Renal cortex interstitium (tissue), 11 donors: ENCODE measurements at regions not wholly inside any gene's neighbourhood (a gene's known extent, or its start where the extent isn't known, plus 50 kb on each side); places are given as distances from the start of the nearest gene placed in this dataset.
"Not testable (repeated sequence)": the region's sequence is repeated elsewhere in the genome, so short reads cannot be mapped to it uniquely, and the experiment has no call there.

ENCODE experiments used
- DNase-seq, 11 donors: peaks; one replicate each; pipeline ENCODE4 v3.0.0-alpha.2; 2013; ENCODE audit warnings: low read depth in 9 of 11, low spot score in 4 of 11; ENCODE audit errors: extremely low read depth in 1 of 11

DNA sequence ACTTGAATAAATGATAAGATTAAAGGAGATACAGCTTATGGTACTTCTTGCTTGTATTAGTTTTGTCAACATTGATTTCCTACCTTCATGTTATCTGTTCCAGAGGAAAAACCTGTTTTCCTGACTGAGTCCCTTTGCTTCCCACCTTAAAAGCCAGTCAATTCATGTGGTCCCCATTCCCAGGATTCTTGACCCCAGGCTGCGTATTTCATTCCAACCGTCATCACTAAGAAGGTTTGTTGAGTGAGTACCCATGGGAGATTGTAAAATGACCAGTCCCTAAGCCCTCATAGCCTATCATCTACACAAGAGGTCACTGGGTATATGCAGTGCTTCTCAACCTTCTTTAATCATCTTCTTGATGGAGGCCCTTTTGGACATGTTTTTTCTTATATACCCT is 52.2 kb downstream of the BEX3 start:
- DNase-seq, result no peak

DNA sequence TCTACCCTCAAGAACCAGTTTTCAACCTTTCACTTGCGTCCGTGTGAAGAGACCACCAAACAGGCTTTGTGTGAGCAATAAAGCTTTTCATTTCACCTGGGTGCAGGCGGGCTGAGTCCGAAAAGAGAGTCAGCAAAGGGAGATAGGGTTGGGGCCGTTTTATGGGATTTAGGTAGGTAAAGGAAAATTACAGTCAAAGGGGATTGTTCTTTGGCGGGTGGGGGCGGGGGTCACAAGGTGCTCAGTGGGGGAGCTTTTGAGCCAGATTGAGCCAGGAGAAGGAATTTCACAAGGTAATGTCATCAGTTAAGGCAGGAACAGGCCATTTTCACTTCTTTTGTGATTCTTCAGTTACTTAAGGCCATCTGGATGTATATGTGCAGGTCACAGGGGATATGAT is 52.7 kb downstream of the BEX3 start:
- DNase-seq, result not testable (repeated sequence)

DNA sequence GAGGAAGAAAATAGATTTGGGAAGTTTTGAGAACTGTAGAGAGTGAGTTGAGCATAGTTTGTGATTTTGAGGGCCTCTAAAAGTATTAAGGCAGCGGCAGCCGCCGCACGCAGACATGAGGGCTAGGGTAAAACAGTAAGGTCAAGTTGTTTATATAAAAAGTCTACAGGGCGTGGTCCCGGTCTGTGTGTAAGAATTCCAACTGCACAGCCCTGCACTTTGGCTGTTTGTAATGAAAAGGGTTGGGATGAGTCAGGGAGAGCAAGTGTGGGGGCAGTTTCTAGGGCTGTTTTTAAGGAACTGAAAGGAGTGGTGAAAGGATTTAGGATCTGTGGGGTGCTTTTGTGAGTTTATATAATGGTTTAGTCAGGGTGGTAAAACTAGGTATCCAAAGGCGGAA is 55.0 kb downstream of the BEX3 start:
- no peak for DNase-seq

DNA sequence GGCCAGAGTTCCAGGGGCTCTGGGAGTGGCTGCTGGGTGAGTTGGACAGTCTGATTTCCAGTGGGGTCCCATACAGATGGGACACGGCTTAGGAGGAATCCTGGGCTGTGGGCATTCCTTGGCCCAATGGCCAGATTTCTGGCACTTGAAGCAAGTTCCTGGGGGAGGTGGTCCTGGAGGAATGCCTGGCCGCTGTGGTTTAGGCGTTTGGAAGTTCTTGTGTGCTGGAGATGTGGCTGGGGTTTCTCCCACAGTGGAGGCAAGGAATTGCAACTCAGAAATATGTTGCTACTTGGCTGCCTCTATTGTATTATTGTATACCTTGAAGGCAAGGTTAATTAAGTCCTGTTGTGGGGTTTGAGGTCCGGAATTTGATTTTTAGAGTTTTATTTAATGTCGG is 56.5 kb downstream of the BEX3 start:
- DNase-seq, result not testable (repeated sequence)

DNA sequence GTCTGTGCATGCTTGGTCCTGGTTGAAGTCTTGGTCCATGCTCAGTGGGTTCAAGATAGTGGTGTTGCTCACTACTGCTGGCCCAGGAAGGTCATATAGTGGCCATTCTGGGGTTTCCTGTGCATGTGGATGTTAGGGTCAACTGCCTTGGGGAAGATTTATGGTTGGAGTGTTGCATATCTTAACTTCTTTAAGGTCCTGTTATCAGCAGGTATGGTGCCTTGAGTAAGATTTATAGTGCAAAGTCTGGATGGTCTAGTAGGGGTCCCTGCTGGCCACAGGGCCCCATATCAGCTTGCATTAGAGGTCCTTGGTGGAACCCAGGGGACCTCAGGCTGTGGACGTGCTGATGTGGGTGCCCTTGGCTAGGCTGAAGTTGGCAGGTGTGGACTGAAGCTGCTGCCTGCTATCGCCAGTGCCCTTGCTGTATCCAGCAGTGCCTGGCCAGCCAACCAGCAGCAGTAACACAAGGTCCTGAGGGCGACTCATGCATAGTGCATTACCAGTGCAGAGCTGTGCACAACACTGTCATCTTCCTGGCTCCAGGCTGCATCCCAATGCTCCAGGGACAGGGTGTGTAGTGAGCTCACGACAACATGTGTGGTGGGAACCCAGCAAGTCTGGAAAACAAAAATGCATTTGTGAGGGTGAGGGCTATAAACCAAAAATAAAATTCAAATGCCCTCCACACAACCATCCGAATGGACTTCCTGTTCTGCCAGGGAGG is 61.0 kb downstream of the BEX3 start:
- DNase-seq, result no peak

DNA sequence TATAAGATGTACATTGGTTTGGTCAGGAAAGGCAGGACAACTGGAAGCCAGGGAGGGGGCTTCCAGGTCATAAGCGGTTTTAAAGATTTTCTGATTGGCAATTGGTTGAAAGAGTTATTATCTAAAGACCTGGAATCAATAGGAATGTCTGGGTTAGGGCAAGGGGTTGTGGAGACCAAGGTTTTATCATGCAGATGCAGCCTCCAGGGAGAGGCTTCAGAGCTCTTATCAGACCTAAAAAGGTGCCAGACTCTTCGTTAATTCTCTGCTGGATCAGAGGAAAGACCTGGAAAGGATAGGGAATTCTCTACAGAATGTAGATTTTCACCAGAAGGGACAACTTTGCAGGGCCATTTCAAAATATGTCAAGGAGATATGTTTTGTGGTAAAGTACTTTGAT is 62.8 kb downstream of the BEX3 start:
- DNase-seq, result no peak

DNA sequence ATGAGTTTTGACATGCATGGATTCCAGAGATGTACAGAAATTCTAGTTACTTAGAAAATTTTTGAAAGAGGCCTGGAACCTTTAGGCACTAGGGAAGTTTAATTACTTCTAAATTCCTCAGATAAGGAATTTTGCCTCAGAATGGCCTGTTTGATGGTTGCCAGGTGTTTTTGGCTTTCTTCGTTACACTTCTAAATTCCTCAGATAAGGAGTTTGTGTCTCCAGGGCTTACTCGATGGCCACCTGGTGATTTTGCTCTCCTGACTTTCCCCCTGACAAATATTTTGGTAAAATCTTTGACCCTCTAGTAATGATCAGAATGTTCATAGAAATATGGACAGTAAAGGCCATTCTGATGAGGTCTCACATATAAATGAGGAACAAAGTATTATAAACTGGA is 64.3 kb downstream of the BEX3 start:
- no peak for DNase-seq

DNA sequence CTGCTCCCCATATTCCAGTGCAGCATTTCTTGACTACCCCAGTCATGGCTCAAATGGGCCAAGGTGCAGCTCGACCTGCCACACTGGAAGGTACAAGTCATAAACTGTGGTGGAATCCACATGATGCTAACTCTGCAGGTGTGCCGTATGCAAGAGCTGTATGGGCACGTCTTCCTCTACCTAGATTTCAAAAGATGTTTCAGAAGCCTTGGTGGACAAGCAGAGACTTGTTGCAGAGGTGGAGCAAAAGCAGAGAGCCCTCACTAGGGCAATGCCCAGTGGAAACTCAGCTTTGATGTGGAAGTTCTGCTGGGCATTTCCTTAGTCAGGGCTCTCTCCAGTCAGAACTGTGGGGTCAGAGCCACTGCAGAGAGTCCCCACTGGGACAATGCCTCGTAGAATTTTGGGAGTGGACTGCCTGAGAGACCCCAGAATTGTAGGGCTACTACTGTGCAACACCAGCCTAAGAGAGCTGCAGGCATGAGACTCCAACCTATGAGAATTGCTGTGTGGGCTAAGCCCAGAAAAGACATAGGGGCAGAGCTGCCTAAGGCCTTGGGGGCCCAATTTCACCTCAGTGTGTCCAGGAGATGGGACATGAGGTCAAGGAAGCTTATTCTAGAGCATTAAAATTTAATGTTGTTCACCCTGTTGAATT is 65.7 kb downstream of the BEX3 start:
- no peak for DNase-seq

DNA sequence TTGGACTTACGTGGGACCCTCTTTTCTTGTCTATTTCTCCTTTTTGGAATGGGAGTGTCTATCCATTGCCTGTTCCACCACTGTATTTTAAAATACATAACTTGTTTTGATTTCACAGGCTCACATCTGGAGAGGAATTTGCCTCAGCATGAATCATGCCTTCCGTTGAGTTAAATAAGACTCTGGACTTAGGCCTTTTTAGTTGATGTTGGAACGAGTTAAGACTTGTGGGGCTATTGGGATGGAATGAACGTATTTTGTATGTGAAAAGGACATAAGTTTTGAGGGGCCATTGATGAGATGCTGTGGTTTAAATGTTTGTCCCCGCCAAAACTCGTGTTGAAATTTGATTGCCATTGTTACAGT is 66.2 kb downstream of the BEX3 start:
- no peak for DNase-seq

DNA sequence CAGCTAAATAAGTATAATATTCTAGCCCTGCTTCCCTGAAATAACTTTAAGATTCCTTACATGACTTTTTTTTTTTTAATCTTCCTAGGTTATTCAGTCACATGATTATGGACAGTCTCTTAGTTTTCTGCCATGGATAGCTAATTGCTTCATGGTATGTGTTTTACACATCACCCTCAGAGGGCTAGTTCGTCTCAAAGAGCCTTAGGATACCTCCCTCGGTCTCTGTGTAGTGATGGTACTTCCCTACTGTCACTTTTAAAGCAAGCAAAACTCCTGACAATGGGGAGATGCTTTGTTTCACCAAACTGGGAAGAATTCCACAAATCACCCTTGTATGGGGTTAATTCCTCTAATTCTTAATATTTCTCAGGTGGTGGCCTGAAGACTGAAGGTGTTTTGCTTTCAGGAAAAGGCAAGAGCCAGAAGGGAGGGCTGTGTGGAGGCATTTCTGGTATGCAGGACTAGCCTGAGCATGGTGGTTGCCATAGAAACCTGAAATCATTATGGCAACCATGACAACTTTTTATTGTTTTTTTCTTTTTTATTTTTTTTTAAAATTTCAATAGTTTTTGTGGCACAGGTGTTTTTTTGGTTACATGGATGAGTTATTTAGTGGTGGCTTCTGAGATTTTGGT is 70.4 kb downstream of the BEX3 start:
- DNase-seq, result peak in 4 of 11 donors; percentile 5 to 37 (median 26)
